HG03175 (cell line): ENCODE measurements at regions not wholly inside any gene's neighbourhood (a gene's known extent, or its start where the extent isn't known, plus 50 kb on each side); places are given as distances from the start of the nearest gene placed in this dataset.
"Not testable (repeated sequence)": the region's sequence is repeated elsewhere in the genome, so short reads cannot be mapped to it uniquely, and the experiment has no call there.

Experiments used
- ATAC-seq: cut with Tn5 transposase; IDR thresholded peaks from one replicate; pipeline ENCODE4 v1.9.1; 2021; ENCODE audit warnings: mild to moderate bottlenecking, moderate library complexity; ENCODE audit not compliant: unreplicated experiment

DNA sequence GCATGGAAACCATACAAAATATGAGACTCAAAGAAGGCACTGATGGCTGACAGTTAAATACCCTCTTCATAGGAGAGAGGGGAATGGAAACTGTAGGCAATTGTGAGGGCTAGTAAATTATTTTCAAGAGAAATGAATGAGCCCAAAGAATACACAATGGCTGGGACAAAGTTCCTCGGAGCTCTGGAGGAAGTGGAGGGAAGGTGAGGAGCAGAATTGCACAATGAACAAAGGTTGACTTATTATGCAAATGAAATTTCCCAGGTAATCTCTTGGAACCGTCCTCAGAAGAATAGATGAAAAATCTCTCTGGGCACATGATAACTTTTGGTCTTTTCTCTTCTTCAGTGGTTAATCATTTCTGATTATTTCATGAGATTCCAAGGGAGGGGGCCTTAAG is 202.6 kb upstream of the VCX start:
- no peak for ATAC-seq

DNA sequence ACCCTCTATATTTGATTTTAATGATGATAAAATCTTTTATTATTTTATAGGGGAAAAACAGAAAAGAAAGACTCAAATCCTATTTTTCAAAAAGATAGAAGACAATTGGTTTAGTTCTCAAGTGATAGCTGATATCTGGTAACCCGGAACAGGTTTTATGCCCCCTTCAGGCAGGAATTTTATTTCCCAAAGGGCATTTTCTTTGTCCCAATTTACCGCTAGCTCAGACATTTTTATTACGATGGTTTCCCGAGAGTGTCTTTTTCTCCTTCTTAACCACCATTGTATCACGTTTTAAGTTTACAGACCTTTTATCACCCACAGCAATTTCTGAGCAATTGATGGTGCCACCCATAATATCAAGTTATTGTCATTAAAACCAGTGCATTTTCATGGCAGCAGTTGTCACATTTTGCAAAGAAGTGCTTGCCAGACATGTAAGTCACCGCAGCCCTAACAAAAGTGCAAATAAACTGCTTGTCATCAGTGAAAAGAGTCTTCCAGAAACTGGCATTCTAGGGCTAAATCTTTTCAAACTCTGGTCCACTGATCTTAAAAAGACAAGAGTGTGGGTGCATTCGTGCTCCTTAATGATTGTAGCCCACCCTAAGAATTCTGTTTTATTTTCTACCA is 204.8 kb upstream of the VCX start:
- no peak for ATAC-seq

DNA sequence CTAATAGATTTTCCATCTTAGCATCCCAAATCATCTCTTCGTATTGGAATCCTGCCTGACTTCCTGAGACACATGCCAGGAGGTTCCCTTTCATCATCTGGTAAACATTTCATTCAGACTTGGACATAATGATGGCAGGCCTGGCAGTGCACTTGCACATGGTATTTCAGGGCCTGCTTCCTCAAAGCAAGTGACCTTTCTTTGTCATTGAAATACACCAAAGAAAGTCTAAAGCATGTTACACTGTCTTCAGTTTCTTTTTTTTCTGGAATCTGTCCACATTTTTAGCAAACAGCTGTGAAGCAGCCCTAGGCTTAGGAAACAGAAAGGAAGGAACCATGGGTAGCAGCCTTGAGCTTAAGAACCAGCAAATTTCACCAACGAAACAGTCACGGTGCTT is 205.9 kb upstream of the VCX start:
- ATAC-seq, result no peak

DNA sequence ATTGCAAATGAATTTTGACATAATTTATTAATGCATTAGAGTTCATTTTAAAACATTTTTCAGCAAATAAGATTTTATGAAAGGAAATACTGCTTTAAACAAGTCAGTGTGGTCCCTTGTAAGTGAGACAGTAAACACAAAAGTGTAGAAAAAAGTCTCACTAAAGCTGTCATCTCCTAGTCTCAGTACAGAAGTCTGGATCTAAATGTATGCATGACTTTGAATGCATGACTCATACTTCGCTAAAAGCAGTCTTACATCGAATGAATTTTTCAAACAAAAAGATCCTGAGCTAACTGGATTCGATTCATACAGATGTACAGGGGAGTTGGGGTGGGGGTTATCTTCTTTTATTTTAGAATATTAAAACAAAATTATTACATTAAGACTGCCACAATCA is 207.4 kb upstream of the VCX start:
- no peak for ATAC-seq

DNA sequence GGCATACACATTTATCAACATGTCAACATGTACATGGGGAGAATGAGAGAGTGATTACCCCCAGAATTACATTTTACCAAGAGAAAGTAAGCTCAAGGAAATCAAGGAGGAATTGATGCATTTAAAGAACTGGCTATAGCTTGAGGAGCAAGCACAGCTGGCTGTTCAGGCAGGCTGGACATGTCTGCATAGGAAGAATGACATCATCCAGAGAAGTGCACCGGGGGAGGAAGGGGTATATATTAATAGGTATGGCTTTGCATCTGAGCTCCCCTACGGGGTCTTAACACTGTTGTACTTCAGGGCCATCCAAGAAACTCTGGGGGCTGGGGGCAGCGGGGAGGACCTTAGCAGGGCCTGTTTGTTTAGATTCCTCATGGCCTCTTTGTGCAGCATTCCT is 222.4 kb upstream of the VCX start:
- no peak for ATAC-seq

DNA sequence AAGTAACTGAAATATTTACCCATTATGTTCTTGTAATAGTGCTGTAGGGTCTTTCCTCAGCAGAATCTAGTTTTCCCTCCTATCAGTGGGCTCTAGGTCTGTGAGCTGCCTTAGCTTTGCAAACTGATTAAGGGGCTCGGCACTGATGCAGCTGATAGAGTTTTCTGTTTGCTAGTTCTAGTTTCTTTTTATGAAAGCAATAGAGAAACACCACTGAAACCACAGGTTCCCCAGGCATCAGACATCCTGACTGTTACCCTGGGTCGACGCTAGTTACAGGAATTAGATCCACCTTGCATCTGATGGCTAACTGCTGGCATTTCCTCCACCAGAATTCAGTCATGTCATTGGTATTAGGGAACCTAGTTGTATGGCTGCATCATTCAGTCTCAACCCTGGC is 225.0 kb upstream of the VCX start:
- ATAC-seq, result peak; percentile 59

DNA sequence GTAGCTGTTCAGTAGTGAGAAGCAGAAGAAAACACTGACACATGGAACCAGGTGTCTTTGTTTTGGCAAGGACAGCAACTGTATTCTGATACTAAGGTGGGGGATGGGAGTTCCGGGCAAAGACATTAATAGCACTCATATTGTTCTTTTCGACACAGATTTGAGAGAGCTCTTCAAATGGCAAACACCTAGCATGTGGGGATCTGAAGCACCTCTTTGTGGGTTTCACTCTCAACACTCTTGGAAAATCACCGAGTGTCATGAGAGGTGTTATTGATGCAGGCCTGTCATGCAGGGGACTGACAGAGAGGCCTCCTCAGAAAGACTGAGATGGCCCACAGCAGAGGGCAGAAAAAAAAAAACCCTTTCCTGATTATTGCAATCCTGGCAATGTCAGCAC is 228.4 kb upstream of the VCX start:
- ATAC-seq, result no peak

DNA sequence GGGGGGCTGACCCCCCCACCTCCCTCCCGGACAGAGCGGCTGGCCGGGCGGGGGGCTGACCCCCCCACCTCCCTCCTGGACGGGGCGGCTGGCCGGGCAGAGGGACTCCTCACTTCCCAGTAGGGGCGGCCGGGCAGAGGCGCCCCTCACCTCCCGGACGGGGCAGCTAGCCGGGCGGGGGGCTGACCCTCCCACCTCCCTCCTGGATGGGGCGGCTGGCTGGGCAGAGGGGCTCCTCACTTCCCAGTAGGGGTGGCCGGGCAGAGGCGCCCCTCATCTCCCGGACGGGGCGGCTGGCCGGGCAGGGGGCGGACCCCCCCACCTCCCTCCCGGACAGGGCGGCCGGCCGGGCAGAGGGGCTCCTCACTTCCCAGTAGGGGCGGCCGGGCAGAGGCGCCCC is 234.3 kb upstream of the VCX start:
- not testable (repeated sequence) for ATAC-seq

DNA sequence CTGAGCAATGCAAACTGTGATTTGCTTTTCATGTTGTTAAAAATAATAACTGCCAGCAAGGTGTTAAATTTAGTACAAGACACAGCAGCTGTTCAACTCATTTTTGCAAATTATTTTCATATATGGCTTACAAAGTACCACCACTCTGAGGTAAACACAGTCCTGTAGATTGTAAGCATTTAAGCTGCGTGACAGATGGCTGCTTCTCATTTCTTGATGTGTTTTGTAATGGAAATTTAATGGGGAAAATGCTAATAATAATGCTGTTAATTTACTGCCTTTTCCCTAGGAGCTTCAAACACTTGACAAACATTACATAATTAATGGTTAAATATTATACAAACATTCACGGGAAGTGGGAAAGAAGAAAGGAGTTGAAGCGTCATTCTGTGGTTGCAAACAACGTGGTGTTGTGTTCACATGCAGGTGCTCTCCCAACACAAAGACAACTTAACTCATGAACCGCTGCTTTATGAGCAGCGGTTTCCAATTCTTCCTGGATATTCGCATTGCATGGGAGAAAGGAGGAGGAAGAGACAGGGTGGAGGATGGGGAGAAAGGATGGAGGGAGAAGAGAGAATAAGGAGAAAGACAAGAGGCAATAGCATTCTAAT is 236.8 kb upstream of the VCX start:
- ATAC-seq, result no peak

DNA sequence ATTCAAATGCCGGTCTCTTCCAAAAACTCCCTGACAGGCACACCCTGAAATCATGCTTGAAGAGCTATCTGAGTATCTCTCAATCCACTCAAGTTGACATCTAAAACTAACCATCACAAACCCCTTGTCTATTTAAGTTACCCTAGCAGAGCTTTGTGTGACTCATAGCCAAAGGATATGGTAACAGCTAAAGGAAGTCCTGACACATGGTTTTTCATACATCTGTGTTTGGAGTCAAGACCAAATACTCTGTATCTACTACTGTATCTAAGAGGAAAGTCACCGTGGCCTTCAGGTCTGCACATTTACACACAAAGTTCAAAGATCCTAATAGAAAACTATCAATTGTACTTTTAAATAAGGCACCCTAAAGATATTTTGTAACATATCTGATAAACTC is 239.6 kb upstream of the VCX start:
- no peak for ATAC-seq

DNA sequence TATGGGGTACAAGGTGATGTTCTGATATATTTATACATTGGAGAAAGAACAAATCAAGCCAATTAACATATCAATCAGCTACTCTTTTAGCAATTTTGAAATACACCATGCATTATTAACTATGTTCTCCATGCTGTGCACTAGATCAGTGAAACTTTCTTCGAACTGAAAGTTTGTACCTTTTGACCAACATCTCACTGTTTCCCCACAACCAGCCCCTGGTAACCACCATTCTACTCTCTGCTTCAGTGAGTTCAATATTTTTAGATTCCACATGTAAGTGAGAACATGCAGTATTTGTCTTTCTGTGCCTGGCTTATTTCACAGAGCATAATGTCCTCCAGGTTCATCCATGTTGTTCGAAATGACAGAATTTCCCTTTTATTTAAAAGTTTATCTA is 246.1 kb upstream of the VCX start:
- ATAC-seq, result peak; percentile 67

DNA sequence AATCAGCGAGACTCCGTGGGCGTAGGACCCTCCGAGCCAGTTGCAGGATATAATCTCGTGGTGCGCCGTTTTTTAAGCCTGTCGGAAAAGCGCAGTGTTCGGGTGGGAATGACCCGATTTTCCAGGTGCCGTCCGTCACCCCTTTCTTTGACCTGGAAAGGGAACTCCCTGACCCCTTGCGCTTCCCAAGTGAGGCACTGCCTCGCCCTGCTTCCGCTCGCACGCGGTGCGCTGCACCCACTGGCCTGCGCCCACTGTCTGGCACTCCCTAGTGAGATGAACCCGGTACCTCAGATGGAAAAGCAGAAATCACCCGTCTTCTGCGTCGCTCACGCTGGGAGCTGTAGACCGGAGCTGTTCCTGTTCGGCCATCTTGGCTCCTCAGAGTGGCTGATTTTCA is 249.6 kb upstream of the VCX start:
- ATAC-seq, result not testable (repeated sequence)

DNA sequence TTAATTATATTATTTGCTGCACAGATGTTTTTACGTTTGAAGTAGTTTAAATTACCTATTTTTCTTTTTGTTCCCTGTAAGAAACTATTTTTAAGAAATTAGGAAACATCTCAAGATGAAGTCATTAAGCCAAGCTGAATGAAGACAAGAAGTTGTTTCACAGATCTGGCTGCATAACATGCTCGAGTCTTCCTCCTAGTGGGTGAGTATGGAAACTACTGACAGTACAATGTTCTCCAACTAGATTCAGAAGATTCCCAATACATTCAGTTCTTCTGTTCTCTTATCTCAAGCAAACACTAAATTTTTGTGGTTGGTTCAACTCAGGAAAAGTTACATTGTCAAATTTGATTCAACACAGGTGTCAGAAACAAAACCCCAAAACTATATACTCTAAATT is 256.8 kb upstream of the VCX start:
- peak; percentile 60 for ATAC-seq

DNA sequence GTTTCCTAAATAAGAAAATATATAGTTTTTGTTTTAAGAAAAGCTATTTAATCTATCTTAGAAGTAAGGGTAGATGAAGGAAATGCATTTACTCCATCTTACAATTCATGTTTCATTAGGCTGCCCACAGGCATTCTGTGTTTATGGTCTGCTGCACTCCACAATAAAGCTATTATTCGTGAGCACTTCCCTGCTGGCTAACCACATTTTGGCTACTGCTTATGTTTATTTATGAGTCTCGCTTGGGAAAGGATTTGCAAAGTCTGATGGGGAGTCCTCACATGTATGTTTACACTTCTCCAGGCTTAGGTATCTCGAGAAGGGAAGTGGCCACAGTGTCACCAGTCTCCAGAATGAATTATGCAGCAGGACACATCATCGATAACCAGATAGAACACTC is 260.8 kb upstream of the VCX start:
- ATAC-seq, result no peak

DNA sequence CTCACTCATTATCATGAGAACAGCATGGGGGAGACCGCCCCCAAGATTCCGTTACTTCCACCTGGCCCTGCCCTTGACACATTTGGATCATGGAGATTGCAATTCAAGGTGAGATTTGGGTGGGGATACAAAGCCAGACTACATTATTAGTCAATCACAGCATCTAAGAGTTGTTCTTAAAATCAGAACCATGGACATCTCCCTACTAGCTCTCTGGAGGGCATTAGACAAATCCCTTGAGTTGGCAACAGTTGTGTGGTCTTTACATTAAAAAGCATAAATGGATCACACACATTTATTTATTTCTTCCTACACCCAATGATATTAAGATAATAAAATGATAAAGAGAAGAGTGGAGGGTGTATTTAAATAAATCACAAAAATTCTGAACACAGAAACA is 262.8 kb upstream of the VCX start:
- no peak for ATAC-seq

DNA sequence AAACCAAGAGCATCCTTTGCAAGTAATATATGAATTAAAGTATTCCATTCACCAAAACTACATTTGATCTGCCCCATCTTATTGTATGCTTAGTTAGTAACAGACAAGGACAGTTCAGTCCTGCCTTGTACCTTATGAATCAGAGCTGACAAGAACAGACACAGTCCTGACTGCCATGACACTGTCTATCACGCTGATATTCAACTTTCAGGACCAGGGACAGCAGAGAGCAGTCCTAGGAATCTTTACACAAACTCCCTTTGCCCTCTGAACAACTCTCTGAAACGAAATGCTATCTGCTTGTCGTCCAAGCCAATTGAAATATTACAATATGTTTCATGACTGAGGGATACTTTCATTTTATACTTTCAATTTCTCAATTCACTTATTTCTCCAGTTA is 268.6 kb upstream of the VCX start:
- no peak for ATAC-seq

DNA sequence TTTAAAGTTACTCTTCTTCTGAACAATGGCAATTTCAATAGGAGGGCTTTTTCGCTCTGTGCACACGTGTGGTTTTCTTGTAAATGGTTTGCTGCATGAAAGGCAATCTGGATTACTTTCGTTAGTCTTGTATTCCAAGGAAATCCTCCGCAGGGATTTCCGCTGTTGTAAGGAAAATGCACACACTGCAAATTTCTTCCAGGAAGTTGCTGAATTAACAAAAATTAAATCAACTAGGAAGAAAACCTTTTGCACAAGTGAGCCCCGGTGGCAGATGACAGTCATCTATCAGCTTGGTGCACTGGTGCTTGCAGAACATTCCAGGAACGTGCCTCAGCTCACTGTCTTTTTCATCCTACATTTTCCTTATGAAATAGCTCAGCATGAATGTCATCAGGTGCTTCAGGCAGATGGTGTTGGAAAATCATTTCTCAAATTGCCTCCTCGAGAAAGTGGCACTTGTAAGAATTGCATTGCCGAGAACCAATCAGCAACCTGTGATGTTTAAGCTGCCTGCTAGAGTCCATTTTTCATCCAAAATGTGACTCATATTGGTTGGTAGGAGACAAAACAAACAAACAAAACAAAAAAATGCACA is 272.4 kb upstream of the VCX start:
- no peak for ATAC-seq

DNA sequence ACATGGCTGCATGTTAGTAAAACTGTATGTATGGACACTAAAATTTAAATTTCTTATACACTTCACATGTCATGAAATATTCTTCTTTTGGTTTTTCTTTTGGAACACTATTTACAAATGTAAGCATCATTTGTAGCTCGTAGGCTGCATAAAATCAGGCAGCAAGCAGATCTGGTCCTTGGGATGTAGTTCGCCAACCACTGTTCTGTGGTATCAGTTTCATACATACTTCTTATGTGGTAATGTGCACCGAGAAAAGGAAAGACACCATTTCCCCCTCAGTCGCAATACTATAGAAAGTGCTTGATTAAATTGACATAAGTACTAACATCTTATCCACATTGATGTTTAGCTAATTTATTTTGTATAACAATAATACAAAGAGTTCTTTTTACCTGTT is 274.4 kb upstream of the VCX start:
- ATAC-seq, result no peak

DNA sequence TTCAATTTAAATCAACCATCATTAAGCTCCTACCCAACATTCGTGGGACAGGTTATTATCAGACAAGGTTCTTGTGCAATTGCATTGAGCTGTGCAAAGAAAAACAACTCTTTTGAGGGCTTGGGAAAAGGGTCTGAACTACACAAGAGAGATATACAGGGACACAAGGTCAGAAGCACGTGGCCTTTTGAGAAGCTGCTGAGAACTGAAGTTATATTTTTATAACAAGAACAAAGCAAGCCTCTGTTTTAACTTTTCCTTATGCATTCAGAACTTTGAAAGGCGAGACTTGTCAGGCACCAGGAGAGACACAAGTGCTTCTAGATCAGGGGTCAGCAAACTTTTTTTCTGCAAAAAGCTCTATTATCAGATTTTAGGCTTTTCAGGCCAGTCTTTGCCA is 274.8 kb upstream of the VCX start:
- ATAC-seq, result no peak

DNA sequence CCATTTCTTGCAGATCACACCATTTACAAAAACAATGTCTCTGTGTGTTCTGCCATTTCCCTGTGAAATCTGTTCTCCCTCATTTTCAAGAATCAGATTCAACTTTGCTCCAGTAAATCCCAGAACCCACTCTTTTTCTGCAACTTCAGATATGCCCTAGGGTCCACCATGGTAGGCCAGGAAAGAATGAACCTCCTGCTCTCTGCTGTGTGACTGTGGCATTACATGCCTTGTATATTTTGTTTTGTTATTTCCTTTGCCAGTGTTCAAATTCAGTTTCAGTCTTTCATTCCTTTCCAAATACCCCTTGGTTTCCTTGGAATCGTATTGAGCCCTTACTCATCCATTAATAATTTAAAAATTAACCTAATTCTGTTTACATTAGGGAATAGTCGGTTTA is 290.2 kb upstream of the VCX start:
- no peak for ATAC-seq

DNA sequence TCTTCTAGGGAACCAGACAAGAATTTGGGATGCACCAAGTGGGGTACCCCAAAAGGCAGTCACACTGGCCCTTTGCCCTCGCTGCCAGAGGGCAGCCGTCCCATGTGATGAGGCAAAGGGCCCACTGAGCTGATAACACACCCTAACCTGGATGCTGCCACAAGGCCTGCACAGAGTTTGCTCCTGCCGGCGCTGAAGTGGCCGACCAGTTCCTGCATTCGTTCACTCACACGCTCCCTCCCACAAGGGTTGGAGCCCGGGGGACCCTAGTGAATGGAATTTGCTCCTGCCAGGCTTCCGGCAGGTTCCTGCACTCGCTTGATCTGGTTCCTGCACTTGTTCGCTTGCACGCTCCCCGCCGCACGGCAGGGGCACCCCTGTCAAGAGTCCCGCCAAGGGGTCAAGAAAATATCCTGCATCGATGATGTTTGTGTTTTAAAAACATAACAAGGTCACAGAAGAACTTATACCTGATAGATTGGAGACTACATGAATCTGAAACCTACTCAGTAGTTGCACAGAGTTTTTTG is 296.4 kb upstream of the VCX start:
- no peak for ATAC-seq

DNA sequence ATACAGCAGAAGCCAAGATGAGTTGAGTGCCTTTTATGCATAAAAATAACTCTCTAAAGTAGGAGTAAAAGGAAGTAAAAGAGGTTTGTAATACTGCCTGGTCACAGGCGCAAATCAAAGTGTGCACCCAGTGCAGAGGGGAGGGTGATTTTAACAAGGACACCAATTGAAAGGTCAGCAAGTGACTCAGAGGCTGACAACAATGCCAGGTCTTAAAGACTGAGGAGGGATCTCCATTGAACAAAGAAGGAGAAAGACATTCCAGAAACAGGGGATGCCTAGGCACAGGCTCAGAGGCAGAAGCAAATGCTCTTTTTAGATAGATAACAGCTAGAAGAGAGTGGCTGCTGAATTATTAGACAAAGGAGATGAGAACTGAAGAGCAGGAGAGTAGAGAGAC is 297.4 kb upstream of the VCX start:
- ATAC-seq, result no peak
